ENCODE measurements at regions not wholly inside any gene's neighbourhood (a gene's known extent, or its start where the extent isn't known, plus 50 kb on each side); places are given as distances from the start of the nearest gene placed in this dataset.

DNA sequence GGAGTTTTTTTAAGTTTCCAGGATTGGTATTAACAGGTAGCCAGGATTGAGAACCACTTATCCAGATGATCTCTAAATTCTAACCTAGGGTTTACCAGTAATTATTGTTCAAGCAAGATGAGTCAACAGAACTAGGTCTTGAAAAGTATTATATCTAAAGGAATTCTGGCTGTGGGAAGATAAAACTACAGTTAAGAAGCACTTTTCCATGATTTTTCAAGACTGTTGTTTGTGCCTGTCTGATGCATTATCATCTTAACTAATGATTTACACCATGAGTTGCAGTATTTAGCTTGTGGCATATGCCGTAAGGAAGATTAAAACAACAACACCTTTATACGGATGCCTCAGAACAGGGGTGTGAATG lies 142.2 kb upstream of the CCDC68 start:
- H3K4me2 ChIP-seq = no peak overlapping the region
- H3K9me3 ChIP-seq (replicated peaks in 1 of 11) = no peaks in the 10 kb centered on the region
- peaks cover 0 to 8% (median 0%) of the 10 kb centered on the region in 10 experiments; a peak in 2 of 20 replicates for H3K4me1 ChIP-seq
- no peaks in the 10 kb centered on the region for H3K27me3 ChIP-seq
- no peaks in the 10 kb centered on the region for H3K36me3 ChIP-seq
- H3K9ac ChIP-seq = no peak overlapping the region
- no peak for TF ChIP-seq Cebpa-rat (IDR thresholded peaks at IDR 0.05)
- no peak overlapping the region for H3K27ac ChIP-seq
- no peak overlapping the region for H3K4me3 ChIP-seq
- no peaks in the 10 kb centered on the region for H4K20me1 ChIP-seq

DNA sequence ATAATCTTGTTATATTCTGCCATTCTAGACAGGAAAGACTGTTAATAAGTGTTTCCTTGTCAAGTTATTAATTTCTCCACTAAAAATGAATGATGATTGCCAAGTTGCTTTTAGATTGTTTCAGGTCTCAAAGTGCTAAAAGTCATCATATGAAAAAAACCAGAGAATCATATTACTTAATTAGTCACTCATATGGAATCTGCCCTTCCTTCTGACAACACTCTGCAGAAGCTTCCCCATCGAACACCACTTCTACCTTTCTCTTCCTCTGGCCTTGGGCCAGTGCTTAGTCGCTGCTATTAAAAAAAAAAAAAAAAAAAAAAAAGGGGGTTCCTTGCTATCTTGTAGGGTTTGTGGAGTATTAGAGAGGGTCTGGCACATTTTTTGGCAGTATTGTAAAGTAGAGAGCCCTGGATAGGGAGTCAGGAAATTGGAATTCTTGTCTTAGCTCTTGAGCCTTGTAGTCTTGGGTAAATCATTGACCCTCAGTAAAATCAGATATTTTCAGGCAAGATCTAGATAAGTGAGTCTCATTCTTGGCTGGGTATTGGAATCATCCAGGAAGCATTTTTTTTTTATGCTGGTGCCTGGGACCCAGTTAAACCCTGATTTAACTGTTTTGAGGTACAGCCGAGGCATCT lies 141.7 kb upstream of the CCDC68 start:
- TF ChIP-seq Cebpa-rat (IDR thresholded peaks at IDR 0.05) = no peak
- Histone ChIP-seq H3K27ac (no peak overlapping the region), H3K4me1 (peaks cover 0 to 8% (median 0%) of the 10 kb centered on the region in 10 experiments; a peak in 2 of 20 replicates), H3K4me3 (no peak overlapping the region), H4K20me1 (no peaks in the 10 kb centered on the region), H3K4me2 (no peak overlapping the region), H3K9ac (no peak overlapping the region), H3K9me3 (replicated peaks in 1 of 11) (no peaks in the 10 kb centered on the region), H3K36me3 (no peaks in the 10 kb centered on the region), H3K27me3 (no peaks in the 10 kb centered on the region)

DNA sequence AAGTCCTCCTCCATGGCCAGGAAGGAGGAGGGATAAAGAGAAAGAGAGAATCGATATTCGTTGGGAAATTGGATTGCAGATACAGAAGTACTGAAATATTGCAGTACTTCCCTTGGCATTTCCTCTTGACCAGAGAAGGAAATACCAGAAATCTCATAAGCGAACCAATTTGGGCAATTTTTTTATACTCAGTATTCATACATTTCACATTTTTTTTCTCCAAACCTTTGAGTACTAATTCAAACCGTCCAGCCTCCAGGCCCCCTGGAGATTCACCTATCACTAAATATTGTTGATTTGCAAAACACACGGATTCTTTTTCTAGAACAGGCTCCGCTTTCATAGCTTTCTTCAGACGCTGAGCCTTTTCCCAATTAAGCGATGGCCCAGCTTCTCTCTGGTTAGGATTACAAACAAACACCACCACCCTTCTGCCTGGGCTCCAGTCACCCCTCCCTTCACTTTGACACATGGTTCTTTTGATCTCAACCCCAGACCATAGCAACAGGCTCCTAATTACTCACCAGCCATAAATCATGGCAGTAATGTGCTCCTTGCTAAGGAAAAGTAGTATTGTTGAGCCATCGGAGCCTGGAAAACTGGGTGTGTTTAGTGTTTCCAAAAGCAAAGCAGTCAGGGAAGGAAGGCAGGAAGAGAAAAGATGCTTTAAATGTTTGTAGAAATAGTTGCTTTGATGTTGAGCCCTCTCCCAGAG lies 138.4 kb upstream of the CCDC68 start:
- no peaks in the 10 kb centered on the region for H3K36me3 ChIP-seq
- no peak for TF ChIP-seq Cebpa-rat (IDR thresholded peaks at IDR 0.05)
- peaks cover 0 to 20% (median 11%) of the 10 kb centered on the region in 10 experiments; a peak in 14 of 20 replicates for H3K4me1 ChIP-seq
- H3K9ac ChIP-seq = no peak overlapping the region
- no peak overlapping the region for H3K4me3 ChIP-seq
- H3K27me3 ChIP-seq = no peaks in the 10 kb centered on the region
- H3K9me3 ChIP-seq (replicated peaks in 1 of 11) = no peaks in the 10 kb centered on the region
- H4K20me1 ChIP-seq = no peaks in the 10 kb centered on the region
- no peak overlapping the region for H3K27ac ChIP-seq
- H3K4me2 ChIP-seq = no peak overlapping the region

DNA sequence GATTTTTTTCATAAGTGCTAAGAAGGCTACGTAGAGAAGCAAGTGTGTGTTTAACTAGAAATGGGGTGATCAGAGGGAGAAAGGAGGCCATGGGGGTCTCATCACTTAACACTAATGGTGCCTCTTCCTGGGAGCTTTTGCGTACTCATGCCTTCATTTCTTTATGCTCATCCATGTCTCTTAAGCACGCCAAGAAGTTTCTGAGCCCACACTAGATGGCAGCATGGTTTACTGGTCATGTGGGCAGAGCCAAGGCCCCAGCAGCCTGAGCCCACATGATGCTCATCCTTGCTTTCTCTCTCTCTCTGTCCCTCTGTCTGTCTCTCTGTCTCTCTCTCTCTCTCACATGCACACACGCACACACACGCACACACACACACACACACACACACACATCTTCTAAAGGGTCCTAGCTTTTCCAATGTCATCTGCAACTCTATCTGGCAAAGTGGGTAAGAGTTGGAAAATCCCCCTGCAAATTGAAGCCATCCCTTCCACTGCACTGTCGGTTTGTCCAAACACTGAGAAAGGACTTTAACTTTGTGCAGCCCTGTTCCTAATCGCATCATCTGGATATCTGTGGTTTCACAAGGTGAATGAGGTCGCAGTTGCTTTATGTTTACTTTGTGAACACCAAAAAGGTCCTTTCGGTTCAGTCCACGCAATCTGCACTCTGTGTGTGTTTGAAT lies 137.1 kb upstream of the CCDC68 start:
- Histone ChIP-seq H3K4me3 (no peak overlapping the region), H3K9ac (no peak overlapping the region), H4K20me1 (no peaks in the 10 kb centered on the region), H3K9me3 (replicated peaks in 1 of 11) (no peaks in the 10 kb centered on the region), H3K4me1 (peaks cover 0 to 20% (median 11%) of the 10 kb centered on the region in 10 experiments; a peak in 14 of 20 replicates), H3K4me2 (no peak overlapping the region), H3K36me3 (no peaks in the 10 kb centered on the region), H3K27me3 (no peaks in the 10 kb centered on the region), H3K27ac (no peak overlapping the region)
- TF ChIP-seq Cebpa-rat (IDR thresholded peaks at IDR 0.05) = no peak

DNA sequence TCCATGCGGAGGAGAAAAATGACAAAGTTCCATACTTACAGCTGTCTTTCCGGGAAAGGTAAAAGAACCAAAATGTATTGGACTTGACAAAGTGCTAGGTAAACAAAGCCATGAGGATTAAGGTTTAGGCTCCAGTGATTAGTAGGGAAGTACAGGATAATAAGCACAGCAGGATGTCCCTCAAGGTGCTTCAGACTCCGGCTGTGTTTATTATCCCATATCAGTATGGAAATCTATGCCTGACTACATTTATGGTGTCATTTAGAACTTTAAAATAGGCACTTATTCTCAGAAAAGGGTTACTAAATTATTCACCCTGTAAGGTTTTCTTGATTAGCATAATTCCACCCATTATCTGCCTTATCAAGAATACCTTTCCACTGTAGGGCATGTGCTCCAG lies 136.3 kb upstream of the CCDC68 start:
- Histone ChIP-seq H3K9me3 (replicated peaks in 1 of 11) (no peaks in the 10 kb centered on the region), H3K36me3 (no peaks in the 10 kb centered on the region), H3K27me3 (no peaks in the 10 kb centered on the region), H3K4me1 (peaks cover 0 to 20% (median 11%) of the 10 kb centered on the region in 10 experiments; a peak in 14 of 20 replicates), H4K20me1 (no peaks in the 10 kb centered on the region), H3K27ac (no peak overlapping the region), H3K4me2 (no peak overlapping the region), H3K4me3 (no peak overlapping the region), H3K9ac (no peak overlapping the region)
- no peak for TF ChIP-seq Cebpa-rat (IDR thresholded peaks at IDR 0.05)

DNA sequence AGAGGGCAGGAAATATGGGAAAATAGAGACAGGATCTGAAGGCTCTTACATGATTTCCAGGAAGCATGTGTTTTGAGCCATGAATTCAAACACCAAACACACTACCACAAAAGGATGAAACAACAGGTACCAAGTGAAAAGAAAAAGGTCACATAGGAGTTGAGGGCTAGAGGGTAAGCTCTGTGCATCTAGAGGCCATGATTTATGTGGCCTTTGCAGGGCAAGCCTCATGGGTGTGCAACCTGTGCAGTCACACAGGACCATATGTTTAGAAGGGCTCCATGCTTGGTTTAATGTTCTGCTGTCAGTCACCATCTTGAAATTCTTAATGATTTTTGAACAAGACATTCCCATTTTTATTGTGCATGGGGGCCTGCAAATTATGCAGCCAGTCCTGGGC lies 134.5 kb upstream of the CCDC68 start:
- no peak for TF ChIP-seq Cebpa-rat (IDR thresholded peaks at IDR 0.05)
- H3K9ac ChIP-seq = no peak overlapping the region
- H3K4me1 ChIP-seq = peaks cover 0 to 20% (median 11%) of the 10 kb centered on the region in 10 experiments; a peak in 14 of 20 replicates
- peak overlapping the region in 6 of 11 experiments; percentile 20 to 50 (median 32); a peak in 10 of 22 replicates for H3K4me2 ChIP-seq
- H3K27ac ChIP-seq = no peak overlapping the region
- H4K20me1 ChIP-seq = no peaks in the 10 kb centered on the region
- no peaks in the 10 kb centered on the region for H3K27me3 ChIP-seq
- H3K9me3 ChIP-seq (replicated peaks in 1 of 11) = no peaks in the 10 kb centered on the region; a peak in 1 of 22 replicates
- no peaks in the 10 kb centered on the region for H3K36me3 ChIP-seq
- no peak overlapping the region for H3K4me3 ChIP-seq

DNA sequence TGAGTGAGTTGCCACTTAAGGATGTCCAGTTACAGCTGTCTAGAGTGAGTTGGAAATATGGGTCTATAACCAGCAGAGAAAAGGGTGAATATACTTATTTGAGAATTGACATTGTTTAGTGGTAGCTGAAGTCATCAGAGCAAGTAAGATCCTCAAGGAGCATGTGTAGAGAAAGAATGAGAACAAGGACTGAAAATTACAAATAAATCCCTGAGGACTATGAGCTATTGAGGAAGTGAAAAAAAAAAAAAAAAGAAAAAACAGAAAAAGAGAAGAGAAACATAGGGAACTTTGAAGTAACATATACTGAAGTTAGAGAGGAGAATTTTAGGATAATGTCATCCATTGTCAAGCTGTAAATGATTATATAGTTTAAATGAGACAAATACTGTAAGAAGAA lies 134.0 kb upstream of the CCDC68 start:
- Histone ChIP-seq H3K9me3 (replicated peaks in 1 of 11) (no peaks in the 10 kb centered on the region; a peak in 1 of 22 replicates), H3K27ac (no peak overlapping the region), H3K4me2 (peak overlapping the region in 6 of 11 experiments; percentile 20 to 50 (median 32); a peak in 10 of 22 replicates), H3K36me3 (no peaks in the 10 kb centered on the region), H3K4me1 (peaks cover 0 to 20% (median 11%) of the 10 kb centered on the region in 10 experiments; a peak in 14 of 20 replicates), H3K4me3 (no peak overlapping the region), H3K9ac (no peak overlapping the region), H4K20me1 (no peaks in the 10 kb centered on the region), H3K27me3 (no peaks in the 10 kb centered on the region)
- no peak for TF ChIP-seq Cebpa-rat (IDR thresholded peaks at IDR 0.05)

DNA sequence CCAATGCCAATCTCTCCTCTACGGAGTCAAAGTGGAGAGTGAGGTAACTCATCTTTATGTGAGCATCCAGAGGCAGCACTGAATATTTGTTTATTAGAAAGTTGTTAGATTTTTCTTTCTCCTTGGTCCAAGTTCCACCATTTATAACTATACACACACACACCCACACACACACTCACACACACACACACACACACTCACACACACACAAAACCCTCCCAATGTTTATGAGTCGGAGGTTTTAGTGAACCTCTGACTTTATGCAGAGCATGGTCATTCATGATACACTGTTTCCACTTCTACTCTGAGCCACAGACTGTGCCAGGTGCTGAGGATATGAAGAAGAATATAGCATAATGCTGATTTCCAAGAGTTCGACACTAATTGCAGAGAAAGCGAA lies 132.9 kb upstream of the CCDC68 start:
- H4K20me1 ChIP-seq = no peaks in the 10 kb centered on the region
- H3K4me1 ChIP-seq = peaks cover 0 to 13% (median 10%) of the 10 kb centered on the region in 10 experiments; a peak in 14 of 20 replicates
- no peaks in the 10 kb centered on the region; a peak in 1 of 22 replicates for H3K9me3 ChIP-seq (replicated peaks in 1 of 11)
- no peak overlapping the region for H3K4me2 ChIP-seq
- no peaks in the 10 kb centered on the region for H3K36me3 ChIP-seq
- TF ChIP-seq Cebpa-rat (IDR thresholded peaks at IDR 0.05) = no peak
- H3K9ac ChIP-seq = no peak overlapping the region
- no peak overlapping the region for H3K27ac ChIP-seq
- H3K4me3 ChIP-seq = no peak overlapping the region
- no peaks in the 10 kb centered on the region for H3K27me3 ChIP-seq

DNA sequence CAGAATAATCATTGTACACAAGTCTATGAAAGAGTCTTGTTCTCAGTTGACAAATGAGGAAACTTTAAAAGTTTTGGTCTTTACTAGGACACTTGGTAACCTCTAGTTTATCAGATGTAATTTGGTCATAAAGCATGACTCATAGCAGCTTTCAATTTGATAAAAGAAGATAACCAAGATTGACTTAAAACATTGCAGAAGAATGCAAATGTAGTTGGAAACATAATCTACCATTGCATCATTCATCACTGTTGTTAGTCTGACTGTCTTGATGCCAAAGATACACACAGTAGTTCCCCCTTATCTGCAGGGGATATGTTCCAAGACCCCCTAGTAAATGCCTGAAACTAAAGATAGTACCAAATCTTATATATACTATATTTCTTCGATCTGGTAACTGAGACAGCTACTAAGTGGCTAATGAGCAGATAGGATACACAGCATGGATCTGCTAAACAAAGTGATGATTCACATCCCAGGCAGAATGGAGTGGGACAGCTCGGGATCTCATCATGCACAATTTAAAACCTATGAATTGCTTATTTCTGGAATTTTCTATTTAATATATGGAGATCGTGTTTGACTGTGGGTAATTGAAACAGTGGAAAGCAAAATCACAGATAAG lies 131.4 kb upstream of the CCDC68 start:
- H3K9ac ChIP-seq = no peak overlapping the region
- no peaks in the 10 kb centered on the region for H3K27me3 ChIP-seq
- no peaks in the 10 kb centered on the region; a peak in 1 of 22 replicates for H3K9me3 ChIP-seq (replicated peaks in 1 of 11)
- H3K27ac ChIP-seq = no peak overlapping the region
- no peak overlapping the region for H3K4me2 ChIP-seq
- H3K4me3 ChIP-seq = no peak overlapping the region
- H4K20me1 ChIP-seq = no peaks in the 10 kb centered on the region
- no peaks in the 10 kb centered on the region for H3K36me3 ChIP-seq
- H3K4me1 ChIP-seq = peaks cover 0 to 13% (median 10%) of the 10 kb centered on the region in 10 experiments; a peak in 14 of 20 replicates
- TF ChIP-seq Cebpa-rat (IDR thresholded peaks at IDR 0.05) = no peak

All from BLaER1 treated with 17β-estradiol and CSF1 and Interleukin-3, amounts not matched to agents 10 nM and 100 nM (cell line).